CD14-positive monocyte (primary cell): ENCODE measurements at regions not wholly inside any gene's neighbourhood (a gene's known extent, or its start where the extent isn't known, plus 50 kb on each side); places are given as distances from the start of the nearest gene placed in this dataset.

Source experiments
- DNase-seq, 3 donors: peaks; one replicate each; pipeline ENCODE4 v3.0.0-alpha.2; 2011 to 2022
- H2AFZ ChIP-seq: 2 replicates; pipeline ENCODE4 v1.6.0; 2012; ENCODE audit warnings: mild to moderate bottlenecking, low read depth, low read length, inconsistent platforms; ENCODE audit not compliant: insufficient read depth, poor library complexity, severe bottlenecking
- H3K27ac ChIP-seq, 2 donors: 1 replicate in 1 of 2; 2 replicates in 1 of 2; pipeline ENCODE4 v1.5.1; 2012 to 2013; ENCODE audit warnings: low read length in 2 of 2, control low read depth in 1 of 2, inconsistent platforms in 1 of 2, low read depth in 1 of 2, mild to moderate bottlenecking in 1 of 2
- H3K27me3 ChIP-seq, 2 donors: one replicate each; pipeline versions ENCODE4 v1.6.0 to v1.6.1; 2011 to 2013; ENCODE audit warnings: low read length in 2 of 2; ENCODE audit not compliant: control insufficient read depth in 2 of 2, insufficient read depth in 2 of 2
- H3K36me3 ChIP-seq, 2 donors: replicated peaks in 1 of 2; 1 replicate in 1 of 2; 2 replicates in 1 of 2; pipeline versions ENCODE4 v1.5.1 to v1.6.1; 2012 to 2013; ENCODE audit warnings: low read length in 2 of 2, control low read depth in 1 of 2, inconsistent platforms in 1 of 2, mild to moderate bottlenecking in 1 of 2; ENCODE audit not compliant: insufficient read depth in 2 of 2, control insufficient read depth in 1 of 2
- H3K4me1 ChIP-seq, 2 donors: 1 replicate in 1 of 2; 2 replicates in 1 of 2; pipeline versions ENCODE4 v1.5.1 to v1.6.1; 2012 to 2013; ENCODE audit warnings: low read length in 2 of 2, control low read depth in 1 of 2, inconsistent platforms in 1 of 2, mild to moderate bottlenecking in 1 of 2, moderate library complexity in 1 of 2; ENCODE audit not compliant: insufficient read depth in 2 of 2, control insufficient read depth in 1 of 2
- H3K4me2 ChIP-seq: replicated peaks from 2 replicates; pipeline ENCODE3; 2012; ENCODE audit warnings: low read length, moderate library complexity, mild to moderate bottlenecking; ENCODE audit not compliant: poor library complexity, severe bottlenecking; ENCODE audit errors: extremely low read depth
- H3K4me3 ChIP-seq, 3 experiments: fragments of 200-600 bp in 1 of 3; sonication (generic) in 1 of 3; replicated peaks in 1 of 3; 1 replicate in 2 of 3; 2 replicates in 1 of 3; pipeline ENCODE4 v1.5.1; 2011 to 2013; ENCODE audit warnings: low read length in 3 of 3, mild to moderate bottlenecking in 3 of 3, control low read depth in 2 of 3, low read depth in 2 of 3, inconsistent platforms in 1 of 3, moderate library complexity in 1 of 3
- H3K79me2 ChIP-seq: 2 replicates; pipeline ENCODE4 v1.6.0; 2012; ENCODE audit warnings: mild to moderate bottlenecking, control low read depth, inconsistent platforms, low read length, moderate library complexity; ENCODE audit not compliant: insufficient read depth
- H3K9ac ChIP-seq: 2 replicates; pipeline ENCODE4 v1.6.0; 2017; ENCODE audit warnings: low read length, mild to moderate bottlenecking; ENCODE audit not compliant: insufficient read depth, poor library complexity, severe bottlenecking
- H3K9me3 ChIP-seq, 2 donors: replicated peaks in 1 of 2; 1 replicate in 1 of 2; 2 replicates in 1 of 2; pipeline versions ENCODE4 v1.5.1 to v1.6.1; 2012 to 2013; ENCODE audit warnings: low read length in 2 of 2, control low read depth in 1 of 2; ENCODE audit not compliant: control insufficient read depth in 1 of 2, insufficient read depth in 1 of 2
- H4K20me1 ChIP-seq: 2 replicates; pipeline ENCODE4 v1.6.0; 2012; ENCODE audit warnings: mild to moderate bottlenecking, low read length, control low read depth, moderate library complexity; ENCODE audit not compliant: insufficient read depth
- H3K27ac Mint-ChIP-seq, 7 donors: one replicate each; pipeline ENCODE4 v1.8.0; 2020; ENCODE audit warnings: mild to moderate bottlenecking in 7 of 7, mixed read lengths in 7 of 7, moderate library complexity in 6 of 7, inconsistent platforms in 2 of 7
- H3K27me3 Mint-ChIP-seq, 3 donors: one replicate each; pipeline ENCODE4 v1.8.0; 2021 to 2022; ENCODE audit warnings: low read depth in 3 of 3, mild to moderate bottlenecking in 3 of 3, mixed read lengths in 3 of 3, moderate library complexity in 3 of 3, inconsistent platforms in 1 of 3
- H3K36me3 Mint-ChIP-seq, 2 donors: one replicate each; pipeline ENCODE4 v1.8.0; 2020; ENCODE audit warnings: mixed read lengths in 2 of 2, inconsistent platforms in 1 of 2, mild to moderate bottlenecking in 1 of 2
- H3K4me1 Mint-ChIP-seq: one replicate; pipeline ENCODE4 v1.8.0; 2020; ENCODE audit warnings: mild to moderate bottlenecking, mixed read lengths
- H3K4me3 Mint-ChIP-seq, 2 donors: one replicate each; pipeline ENCODE4 v1.8.0; 2020; ENCODE audit warnings: mild to moderate bottlenecking in 2 of 2, mixed read lengths in 2 of 2, moderate library complexity in 1 of 2
- H3K9me3 Mint-ChIP-seq, 7 donors: one replicate each; pipeline ENCODE4 v1.8.0; 2020 to 2022; ENCODE audit warnings: mixed read lengths in 7 of 7, mild to moderate bottlenecking in 6 of 7, moderate library complexity in 6 of 7, inconsistent platforms in 2 of 7
- WGBS: methylation state at CpG from one replicate; pipeline ENCODE4 v1.1.5; 2013; ENCODE audit warnings: missing lambda C conversion rate; ENCODE audit not compliant: insufficient coverage; 5-methylcytosine and 5-hydroxymethylcytosine counted together
- intact Hi-C, 2 donors: fragments of 100-400 bp; cut with micrococcal nuclease; formaldehyde crosslinking; loops; one replicate each; pipeline versions ENCODE4 v1.15.0 to v1.15.1; 2023
- TF ChIP-seq, protein P1 (sequence below): fragments of 200-600 bp; IDR thresholded peaks from one replicate; pipeline ENCODE4 v1.8.0; 2022; ENCODE audit warnings: antibody characterized with exemption, mild to moderate bottlenecking

DNA sequence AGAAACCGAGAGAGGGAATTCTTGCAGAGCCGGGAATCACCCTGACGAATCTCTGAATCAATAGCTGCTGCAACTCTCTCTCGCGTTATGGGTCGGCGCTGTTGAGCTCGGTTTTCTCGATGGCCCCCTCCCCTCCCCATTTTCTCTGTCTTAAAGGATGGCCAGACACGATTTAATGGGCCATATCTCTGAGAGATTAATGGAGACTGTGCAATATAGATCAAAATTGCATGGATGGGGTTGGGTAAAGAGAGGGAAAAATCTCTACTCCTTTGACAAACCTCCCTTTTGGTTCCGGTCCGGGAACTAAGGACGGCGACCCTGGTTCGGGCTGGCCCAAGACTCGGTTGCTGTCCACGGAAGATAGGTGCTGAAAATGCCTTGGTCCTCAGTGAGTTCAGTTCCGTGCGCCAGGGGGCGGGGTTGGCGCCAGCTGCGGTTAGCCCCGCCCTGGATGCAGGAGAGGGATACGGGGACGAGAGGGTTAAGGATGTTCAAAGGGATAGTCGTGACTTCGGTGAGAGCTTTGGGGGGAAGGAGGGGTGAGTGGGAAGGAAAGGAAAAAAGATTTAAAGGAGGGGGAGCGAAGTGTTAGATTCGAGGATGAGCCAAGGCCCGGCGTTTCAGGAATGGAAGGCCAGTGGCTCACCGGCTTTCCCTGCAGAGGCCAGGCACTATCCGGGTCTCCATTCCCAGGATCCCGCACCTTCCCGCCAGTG, 103.6 kb upstream of the HSD17B12 start:
- Mint-ChIP-seq H3K27me3 (peaks cover 83 to 96% (median 94%) of the 10 kb centered on the region in 3 donors), H3K4me1 (peaks cover 42% of the 10 kb centered on the region), H3K4me3 (peak overlapping the region in 1 of 2 donors; percentile 86), H3K36me3 (peaks cover 5 to 12% of the 10 kb centered on the region in 2 donors), H3K27ac (no peak overlapping the region), H3K9me3 (peaks cover 2 to 35% (median 20%) of the 10 kb centered on the region in 7 donors)
- WGBS = 5% methylated on average over 23 of the region's 35 CpGs
- Histone ChIP-seq H3K36me3 (no peaks in the 10 kb centered on the region), H3K27ac (no peak overlapping the region), H3K27me3 (peaks cover 87 to 99% of the 10 kb centered on the region in 2 donors), H3K4me3 (no peak overlapping the region), H2AFZ (no peak overlapping the region), H3K4me1 (peaks cover 9 to 20% of the 10 kb centered on the region in 2 donors), H3K4me2 (no peak overlapping the region), H3K9me3 (peaks cover 4 to 53% of the 10 kb centered on the region in 2 donors), H3K79me2 (no peaks in the 10 kb centered on the region), H3K9ac (no peak overlapping the region), H4K20me1 (no peaks in the 10 kb centered on the region)
- DNase-seq = no peak
- intact Hi-C loops = loop anchor here in 1 of 2 donors (5.0 kb wide), 1 partner anchor 275 kb away; no protein-coding TSS in a partner anchor
- TF ChIP-seq, protein P1, sequence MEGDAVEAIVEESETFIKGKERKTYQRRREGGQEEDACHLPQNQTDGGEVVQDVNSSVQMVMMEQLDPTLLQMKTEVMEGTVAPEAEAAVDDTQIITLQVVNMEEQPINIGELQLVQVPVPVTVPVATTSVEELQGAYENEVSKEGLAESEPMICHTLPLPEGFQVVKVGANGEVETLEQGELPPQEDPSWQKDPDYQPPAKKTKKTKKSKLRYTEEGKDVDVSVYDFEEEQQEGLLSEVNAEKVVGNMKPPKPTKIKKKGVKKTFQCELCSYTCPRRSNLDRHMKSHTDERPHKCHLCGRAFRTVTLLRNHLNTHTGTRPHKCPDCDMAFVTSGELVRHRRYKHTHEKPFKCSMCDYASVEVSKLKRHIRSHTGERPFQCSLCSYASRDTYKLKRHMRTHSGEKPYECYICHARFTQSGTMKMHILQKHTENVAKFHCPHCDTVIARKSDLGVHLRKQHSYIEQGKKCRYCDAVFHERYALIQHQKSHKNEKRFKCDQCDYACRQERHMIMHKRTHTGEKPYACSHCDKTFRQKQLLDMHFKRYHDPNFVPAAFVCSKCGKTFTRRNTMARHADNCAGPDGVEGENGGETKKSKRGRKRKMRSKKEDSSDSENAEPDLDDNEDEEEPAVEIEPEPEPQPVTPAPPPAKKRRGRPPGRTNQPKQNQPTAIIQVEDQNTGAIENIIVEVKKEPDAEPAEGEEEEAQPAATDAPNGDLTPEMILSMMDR = peak; percentile 15

DNA sequence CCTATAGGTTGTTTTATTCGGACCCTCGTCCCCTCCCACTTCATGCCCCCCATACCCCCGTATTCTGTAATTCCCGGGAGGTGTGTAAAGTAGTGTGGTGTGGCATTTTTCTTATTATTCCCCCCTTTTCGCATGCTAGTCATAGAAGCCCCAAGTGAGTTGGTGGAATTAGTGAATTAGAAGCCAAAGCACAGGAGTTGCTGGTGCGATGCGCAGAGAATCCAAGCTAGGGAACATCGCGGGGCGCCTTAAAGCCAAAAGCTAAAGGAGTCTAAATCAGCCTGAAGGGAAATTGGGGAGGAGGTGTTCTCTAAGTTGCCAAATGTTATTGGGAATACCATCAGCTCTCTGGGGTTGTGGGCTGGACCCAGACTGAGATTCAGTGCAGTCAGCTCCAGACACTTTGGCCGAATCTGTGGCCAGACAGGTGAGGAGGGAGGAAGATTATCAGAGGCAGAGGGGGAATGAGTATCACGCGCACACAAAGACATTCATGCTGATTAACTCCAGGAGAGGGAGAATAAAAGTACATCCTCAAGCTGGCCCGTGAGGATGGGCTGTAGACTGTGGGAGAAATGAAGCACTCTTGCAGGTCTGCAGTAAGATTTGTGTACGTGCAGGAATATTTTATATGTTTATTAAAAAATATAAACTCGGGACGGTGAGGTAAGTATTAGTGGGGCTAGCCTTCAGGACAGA, 102.8 kb upstream of the HSD17B12 start:
- Histone ChIP-seq H3K79me2 (no peaks in the 10 kb centered on the region), H3K27ac (no peak overlapping the region), H3K9ac (no peak overlapping the region), H3K4me2 (no peak overlapping the region), H3K4me3 (no peak overlapping the region), H3K9me3 (peaks cover 4 to 58% of the 10 kb centered on the region in 2 donors), H2AFZ (no peak overlapping the region), H3K4me1 (peaks cover 9 to 20% of the 10 kb centered on the region in 2 donors), H4K20me1 (no peaks in the 10 kb centered on the region), H3K27me3 (peaks cover 91 to 99% of the 10 kb centered on the region in 2 donors), H3K36me3 (no peaks in the 10 kb centered on the region)
- Mint-ChIP-seq H3K27ac (no peak overlapping the region), H3K4me1 (peaks cover 43% of the 10 kb centered on the region), H3K36me3 (peaks cover 5 to 12% of the 10 kb centered on the region in 2 donors), H3K4me3 (peak overlapping the region in 1 of 2 donors; percentile 86), H3K9me3 (peaks cover 2 to 37% (median 20%) of the 10 kb centered on the region in 7 donors), H3K27me3 (peaks cover 91 to 98% (median 97%) of the 10 kb centered on the region in 3 donors)
- no peak for DNase-seq
- 16% methylated on average over 6 of the region's 17 CpGs for WGBS
- TF ChIP-seq, protein P1 = no peak
- intact Hi-C loops = loop anchor here in 1 of 2 donors (5.0 kb wide), 1 partner anchor 275 kb away; no protein-coding TSS in a partner anchor
